K562 (cell line): ENCODE measurements at regions not wholly inside any gene's neighbourhood (a gene's known extent, or its start where the extent isn't known, plus 50 kb on each side); places are given as distances from the start of the nearest gene placed in this dataset.

Source experiments
- ATAC-seq: fragments of 200-7000 bp; cut with Tn5 transposase; 3 replicates; pipeline ENCODE4 v1.9.1; 2020; ENCODE audit warnings: moderate library complexity
- BruUV-seq: library from RNA; stranded (reverse); fragments of 400-500 nt; replicated peaks from 2 replicates; lab custom pipeline; 2021; lab: Mats Ljungman, UMichigan
- CTCF ChIA-PET: fragments of 300-600 bp; formaldehyde crosslinking; extraction: SDS; loops from one replicate; lab custom pipeline; 2021; ENCODE audit warnings: low intra/inter-chr PET ratio; lab: Yijun Ruan, JAX
- POLR2A ChIA-PET: fragments of 300-600, 350-650 bp; sonication (Branson Sonifier 250); formaldehyde crosslinking; extraction: SDS; loops from one replicate; lab custom pipeline; 2021; ENCODE audit warnings: antibody characterized with exemption, inconsistent platforms; lab: Yijun Ruan, JAX
- DNase-seq, 4 experiments: peaks; one replicate each; pipeline versions ENCODE4 v3.0.0 to v3.0.0-alpha.2; 2011 to 2018; ENCODE audit warnings: low spot score in 3 of 4, mixed read lengths in 3 of 4; ENCODE audit errors: extremely low read depth in 1 of 4
- FAIRE-seq: peaks from 2 replicates; lab custom pipeline; 2011; peaks lifted over from hg19 to GRCh38; lab: Jason Lieb, UNC
- H2AFZ ChIP-seq: 2 replicates; pipeline ENCODE4 v1.6.0; 2011; ENCODE audit warnings: low read depth, low read length, control low read depth, inconsistent platforms
- H3K27ac ChIP-seq: fragments of 200-600 bp; 3 replicates; pipeline ENCODE4 v1.8.0; 2011; ENCODE audit warnings: low read depth, mild to moderate bottlenecking, control low read depth, inconsistent platforms, low read length, moderate library complexity, mixed read lengths; ENCODE audit errors: extremely low read depth
- H3K27me3 ChIP-seq, 2 experiments: fragments of 300-600 bp in 1 of 2; 2 replicates in 1 of 2; 3 replicates in 1 of 2; pipeline versions ENCODE4 v1.6.0 to v1.8.0; 2011; ENCODE audit warnings: inconsistent platforms in 2 of 2, low read length in 2 of 2, mild to moderate bottlenecking in 1 of 2, mixed read lengths in 1 of 2, moderate library complexity in 1 of 2; ENCODE audit not compliant: control insufficient read depth in 2 of 2, insufficient read depth in 2 of 2
- H3K36me3 ChIP-seq: fragments of 300-600 bp; 3 replicates; pipeline ENCODE4 v1.8.0; 2011; ENCODE audit warnings: mild to moderate bottlenecking, low read length, inconsistent platforms; ENCODE audit not compliant: control insufficient read depth, insufficient read depth
- H3K4me1 ChIP-seq, 2 experiments: fragments of 200-600 bp in 1 of 2; replicated peaks in 1 of 2; 2 replicates in 1 of 2; 3 replicates in 1 of 2; pipeline versions ENCODE4 v1.5.1 to v1.8.0; 2011; ENCODE audit warnings: inconsistent platforms in 2 of 2, low read length in 2 of 2, mild to moderate bottlenecking in 1 of 2, mixed read lengths in 1 of 2, moderate library complexity in 1 of 2; ENCODE audit not compliant: control insufficient read depth in 2 of 2, insufficient read depth in 2 of 2
- H3K4me2 ChIP-seq: 2 replicates; pipeline ENCODE4 v1.6.1; 2011; ENCODE audit warnings: low read length, control low read depth, inconsistent platforms, mixed read lengths; ENCODE audit not compliant: insufficient read depth
- H3K4me3 ChIP-seq: fragments of 200-600 bp; sonication (generic), shearing (Covaris generic); 2 replicates; pipeline ENCODE4 v1.5.1; 2016; ENCODE audit warnings: control low read depth, inconsistent platforms
- H3K79me2 ChIP-seq: fragments of 200-600 bp; 3 replicates; pipeline ENCODE4 v1.8.0; 2011; ENCODE audit warnings: low read length, inconsistent platforms; ENCODE audit not compliant: control insufficient read depth, insufficient read depth
- H3K9ac ChIP-seq, 2 experiments: 2 replicates each; pipeline versions ENCODE4 v1.6.0 to v1.6.1; 2011; ENCODE audit warnings: low read depth in 2 of 2, low read length in 2 of 2, control low read depth in 1 of 2, inconsistent platforms in 1 of 2, mild to moderate bottlenecking in 1 of 2, mixed read lengths in 1 of 2; ENCODE audit not compliant: insufficient read depth in 1 of 2
- H3K9me1 ChIP-seq: one replicate; pipeline ENCODE4 v1.6.0; 2011; ENCODE audit warnings: inconsistent platforms, mild to moderate bottlenecking, low read length, moderate library complexity; ENCODE audit not compliant: control insufficient read depth, insufficient read depth
- H3K9me3 ChIP-seq: replicated peaks from 2 replicates; pipeline ENCODE4 v1.5.1; 2011; ENCODE audit warnings: low read depth, low read length, inconsistent platforms; ENCODE audit not compliant: control insufficient read depth, insufficient read depth
- H4K20me1 ChIP-seq: replicated peaks from 2 replicates; pipeline ENCODE4 v1.6.1; 2011; ENCODE audit warnings: low read length, inconsistent platforms, mixed read lengths; ENCODE audit not compliant: control insufficient read depth, insufficient read depth
- ARID1B ChIP-seq: fragments of 450-650 bp; IDR thresholded peaks from 2 replicates; pipeline ENCODE4 v1.6.1; 2016; ENCODE audit warnings: antibody characterized with exemption, mild to moderate bottlenecking, inconsistent platforms
- BRF1 ChIP-seq: IDR thresholded peaks from 3 replicates; pipeline ENCODE4 v1.6.1; 2011; ENCODE audit warnings: borderline replicate concordance, mild to moderate bottlenecking; ENCODE audit not compliant: insufficient read length; ENCODE audit errors: extremely low read depth
- CREB5 ChIP-seq: fragments of 250-450 bp; sonication (Bioruptor Pico); IDR thresholded peaks from 2 replicates; pipeline ENCODE4 v1.5.0; 2020; ENCODE audit warnings: mild to moderate bottlenecking
- E2F1 ChIP-seq: sonication (generic); formaldehyde crosslinking; IDR thresholded peaks from 2 replicates; pipeline ENCODE4 v1.8.1; 2023; ENCODE audit warnings: mild to moderate bottlenecking, missing genetic modification reagents, moderate library complexity
- FOXA1 ChIP-seq: fragments of 450-650 bp; IDR thresholded peaks from 2 replicates; pipeline ENCODE4 v1.6.1; 2016; ENCODE audit warnings: mild to moderate bottlenecking, borderline replicate concordance
- HOMEZ ChIP-seq: fragments of 250-450 bp; sonication (Bioruptor Pico); IDR thresholded peaks from 2 replicates; pipeline ENCODE4 v1.4.0; 2020; ENCODE audit warnings: mild to moderate bottlenecking, moderate library complexity
- LARP7 ChIP-seq: fragments of 450-650 bp; IDR thresholded peaks from 2 replicates; pipeline ENCODE4 v1.6.1; 2016
- MYNN ChIP-seq, 2 experiments: sonication (generic); formaldehyde crosslinking in 1 of 2; IDR thresholded peaks; 2 replicates each; pipeline versions ENCODE4 v1.5.0 to v1.6.1; 2016 to 2020; ENCODE audit warnings: antibody characterized with exemption in 1 of 2, missing genetic modification reagents in 1 of 2
- NFRKB ChIP-seq: fragments of 450-650 bp; IDR thresholded peaks from 2 replicates; pipeline ENCODE4 v1.6.1; 2016; ENCODE audit warnings: low read depth
- SIRT6 ChIP-seq: IDR thresholded peaks from one replicate; pipeline ENCODE4 v1.6.1; 2012; ENCODE audit warnings: low read depth, mild to moderate bottlenecking, control low read depth, inconsistent platforms, low read length, moderate library complexity
- SUPT5H ChIP-seq: fragments of 450-650 bp; IDR thresholded peaks from 2 replicates; pipeline ENCODE4 v1.6.1; 2016
- TSC22D4 ChIP-seq: fragments of 450-650 bp; IDR thresholded peaks from 2 replicates; pipeline ENCODE4 v1.6.1; 2016; ENCODE audit warnings: missing genetic modification characterization, missing biosample characterization, control low read depth
- ZBTB7A ChIP-seq: IDR thresholded peaks from 2 replicates; pipeline ENCODE4 v1.6.1; 2011; ENCODE audit warnings: low read depth, mild to moderate bottlenecking, low read length, moderate library complexity, borderline replicate concordance; ENCODE audit not compliant: control insufficient read depth
- ZNF232 ChIP-seq: sonication (generic); formaldehyde crosslinking; IDR thresholded peaks from 2 replicates; pipeline ENCODE4 v1.8.0; 2022; ENCODE audit warnings: mild to moderate bottlenecking, missing genetic modification reagents
- ZNF263 ChIP-seq: sonication (generic); formaldehyde crosslinking; IDR thresholded peaks from 2 replicates; pipeline ENCODE4 v1.8.0; 2022; ENCODE audit warnings: mild to moderate bottlenecking, missing genetic modification reagents, borderline replicate concordance
- ZNF707 ChIP-seq: fragments of 250-450 bp; sonication (Bioruptor Pico); conservative IDR thresholded peaks from 2 replicates; pipeline ENCODE4 v1.8.0; 2022; ENCODE audit warnings: inconsistent platforms, mild to moderate bottlenecking, moderate library complexity
- WGBS: fragments of 100-300 bp; shearing (Covaris generic); methylation state at CpG from one replicate; pipeline ENCODE4 v1.1.6; 2016; ENCODE audit warnings: low coverage, mixed read lengths; ENCODE audit not compliant: insufficient coverage; ENCODE audit errors: missing lambda C conversion rate; 5-methylcytosine and 5-hydroxymethylcytosine counted together
- in situ Hi-C: fragments of 300-500 bp; cut with MboI; formaldehyde crosslinking; loops from 4 replicates; pipeline ENCODE4 v1.15.0; 2018; ENCODE audit warnings: inconsistent platforms, mixed read lengths
- intact Hi-C: fragments of 100-400 bp; cut with micrococcal nuclease; formaldehyde crosslinking; loops from 2 replicates; pipeline ENCODE4 v1.14.2; 2022

- intact Hi-C loops (no loop called here), in situ Hi-C loops (no loop called here)
- Histone ChIP-seq H3K4me2 (no peak overlapping the region), H3K9me1 (no peaks in the 10 kb centered on the region), H3K27ac (no peak overlapping the region), H2AFZ (no peak overlapping the region), H3K4me1 (no peaks in the 10 kb centered on the region), H3K9ac (no peak overlapping the region), H3K4me3 (no peak overlapping the region), H3K9me3 (no peaks in the 10 kb centered on the region), H4K20me1 (no peaks in the 10 kb centered on the region), H3K27me3 (no peaks in the 10 kb centered on the region), H3K79me2 (no peaks in the 10 kb centered on the region), H3K36me3 (no peaks in the 10 kb centered on the region)
- DNase-seq (no peak), FAIRE-seq (no peak), ATAC-seq (no peak)
- 0% methylated on average over 4 of the region's 4 CpGs for WGBS
- TF ChIP-seq ZNF263 (no peak), FOXA1 (no peak), LARP7 (no peak), ZNF707 (CRISPR knock-in tag) (no peak), HOMEZ (CRISPR knock-in tag) (no peak), ZNF232 (CRISPR knock-in tag) (no peak), BRF1 (no peak), TSC22D4 (no peak), MYNN (IDR thresholded peaks at IDR 0.05) (no peak), MYNN (CRISPR knock-in tag; IDR thresholded peaks at IDR 0.05) (no peak), E2F1 (CRISPR knock-in tag) (no peak), SUPT5H (no peak), SIRT6 (no peak), NFRKB (no peak), CREB5 (CRISPR knock-in tag) (no peak), ZBTB7A (no peak), ARID1B (no peak)
- ChIA-PET POLR2A (no interaction called here), CTCF (no interaction called here)
- BruUV-seq: no TSS peak
These were observed 334.8 kb downstream of the EPM2A start for GRCh38 chr6:145400508-145400907.
